Endothelial cell of umbilical vein (primary cell): ENCODE measurements at regions not wholly inside any gene's neighbourhood (a gene's known extent, or its start where the extent isn't known, plus 50 kb on each side); places are given as distances from the start of the nearest gene placed in this dataset.

Experiments used
- CTCF ChIP-seq, 2 donors: IDR thresholded peaks; 1 replicate in 1 of 2; 2 replicates in 1 of 2; pipeline ENCODE4 v1.5.1; 2011; ENCODE audit warnings: low read length in 2 of 2, mild to moderate bottlenecking in 2 of 2, moderate library complexity in 2 of 2, control low read depth in 1 of 2, inconsistent platforms in 1 of 2, low read depth in 1 of 2; ENCODE audit not compliant: insufficient read depth in 1 of 2; ENCODE audit errors: extremely low read depth in 1 of 2
- MYC ChIP-seq: IDR thresholded peaks from one replicate; pipeline ENCODE4 v1.6.1; 2011; ENCODE audit warnings: mild to moderate bottlenecking, low read depth, low read length

GRCh38 chr1:55541296-55541695 is 326.1 kb upstream of the USP24 start:
- TF ChIP-seq MYC (no peak), CTCF (IDR thresholded peaks at IDR 0.05; ENCODE audit: extremely low read depth in 1 of 2, insufficient read depth in 1 of 2, low read depth in 1 of 2, low read length in 2 of 2) (no peak)
